GM23338 (cell line): ENCODE measurements at regions not wholly inside any gene's neighbourhood (a gene's known extent, or its start where the extent isn't known, plus 50 kb on each side); places are given as distances from the start of the nearest gene placed in this dataset.

ENCODE experiments used
- ATAC-seq: fragments of 200-7000 bp; cut with Tn5 transposase; 3 replicates; pipeline ENCODE4 v1.9.1; 2020
- DNase-seq: peaks from one replicate; pipeline ENCODE4 v3.0.0-alpha.2; 2015; ENCODE audit warnings: low spot score
- H2AFZ ChIP-seq: fragments of 200-600 bp; sonication (generic); 2 replicates; pipeline ENCODE4 v1.8.0; 2016; ENCODE audit warnings: antibody characterized with exemption, mild to moderate bottlenecking, moderate library complexity
- H3F3A ChIP-seq: fragments of 200-600 bp; sonication (generic); replicated peaks from 2 replicates; pipeline ENCODE4 v1.8.0; 2017; ENCODE audit warnings: antibody characterized with exemption, mixed run types, low read depth
- H3K27ac ChIP-seq: fragments of 200-600 bp; sonication (generic); 2 replicates; pipeline ENCODE4 v1.6.1; 2016; ENCODE audit warnings: low read depth
- H3K27me3 ChIP-seq: fragments of 200-600 bp; sonication (generic); 2 replicates; pipeline ENCODE4 v1.8.0; 2016; ENCODE audit warnings: mild to moderate bottlenecking, mixed run types, moderate library complexity; ENCODE audit not compliant: insufficient read depth
- H3K36me3 ChIP-seq: fragments of 200-600 bp; sonication (generic); 2 replicates; pipeline ENCODE4 v1.8.0; 2016; ENCODE audit warnings: mild to moderate bottlenecking; ENCODE audit not compliant: insufficient read depth
- H3K4me1 ChIP-seq: fragments of 200-600 bp; sonication (generic); 2 replicates; pipeline ENCODE4 v1.8.0; 2016; ENCODE audit warnings: mild to moderate bottlenecking, moderate library complexity; ENCODE audit not compliant: insufficient read depth
- H3K4me2 ChIP-seq: fragments of 200-600 bp; sonication (generic); 2 replicates; pipeline ENCODE4 v1.7.1; 2017; ENCODE audit warnings: mixed run types
- H3K4me3 ChIP-seq: fragments of 200-600 bp; sonication (generic); 2 replicates; pipeline ENCODE4 v1.6.1; 2016; ENCODE audit warnings: mixed run types
- H3K79me2 ChIP-seq: fragments of 200-600 bp; sonication (generic); replicated peaks from 2 replicates; pipeline ENCODE4 v1.8.0; 2017; ENCODE audit warnings: mild to moderate bottlenecking; ENCODE audit not compliant: insufficient read depth
- H3K9me2 ChIP-seq: fragments of 200-600 bp; sonication (generic); 2 replicates; pipeline ENCODE4 v1.8.0; 2017; ENCODE audit not compliant: insufficient read depth
- H4K20me1 ChIP-seq: fragments of 200-600 bp; sonication (generic); replicated peaks from 2 replicates; pipeline ENCODE4 v1.8.0; 2017; ENCODE audit warnings: mild to moderate bottlenecking; ENCODE audit not compliant: insufficient read depth
- H3K27ac Mint-ChIP-seq: 2 replicates; pipeline ENCODE4 v1.8.0; 2020; ENCODE audit warnings: inconsistent platforms, mild to moderate bottlenecking, moderate library complexity, mixed read lengths
- H3K27me3 Mint-ChIP-seq: 3 replicates; pipeline ENCODE4 v1.8.0; 2022; ENCODE audit warnings: low read depth, mild to moderate bottlenecking, moderate library complexity, mixed read lengths, inconsistent platforms; ENCODE audit not compliant: insufficient read depth, poor library complexity
- H3K36me3 Mint-ChIP-seq: 3 replicates; pipeline ENCODE4 v1.8.0; 2021; ENCODE audit warnings: low read depth, mild to moderate bottlenecking, inconsistent platforms, moderate library complexity, mixed read lengths
- H3K4me1 Mint-ChIP-seq: 3 replicates; pipeline ENCODE4 v1.8.0; 2020; ENCODE audit warnings: mild to moderate bottlenecking, inconsistent platforms, mixed read lengths
- H3K4me3 Mint-ChIP-seq: 3 replicates; pipeline ENCODE4 v1.8.0; 2021; ENCODE audit warnings: moderate library complexity, mild to moderate bottlenecking, inconsistent platforms, mixed read lengths
- H3K9me3 Mint-ChIP-seq: 3 replicates; pipeline ENCODE4 v1.8.0; 2020; ENCODE audit warnings: moderate library complexity, mild to moderate bottlenecking, inconsistent platforms, mixed read lengths
- CREB1 ChIP-seq: fragments of 250-450 bp; sonication (Bioruptor Pico); IDR thresholded peaks from 2 replicates; pipeline ENCODE4 v1.5.0; 2020; ENCODE audit warnings: low read depth, mild to moderate bottlenecking, moderate library complexity
- CTCF ChIP-seq, 2 experiments: fragments of 200-600 bp in 1 of 2; sonication (generic) in 1 of 2; conservative IDR thresholded peaks; 2 replicates each; pipeline versions ENCODE4 v1.5.1 to v1.6.1; 2016 to 2017; ENCODE audit warnings: antibody characterized with exemption in 2 of 2, low read depth in 2 of 2, mild to moderate bottlenecking in 2 of 2, moderate library complexity in 1 of 2
- EZH2phosphoT487 ChIP-seq: fragments of 200-600 bp; sonication (generic); IDR thresholded peaks from one replicate; pipeline ENCODE4 v1.8.1; 2018; ENCODE audit warnings: antibody characterized with exemption; ENCODE audit not compliant: unreplicated experiment
- POLR2AphosphoS5 ChIP-seq: IDR thresholded peaks from 2 replicates; pipeline ENCODE4 v1.6.1; 2016; ENCODE audit warnings: antibody characterized with exemption, low read depth
- REST ChIP-seq: IDR thresholded peaks from one replicate; pipeline ENCODE4 v1.6.1; 2018; ENCODE audit warnings: antibody characterized with exemption; ENCODE audit not compliant: unreplicated experiment
- STAT1 ChIP-seq: IDR thresholded peaks from one replicate; pipeline ENCODE4 v1.6.1; 2016; ENCODE audit warnings: antibody characterized with exemption; ENCODE audit not compliant: unreplicated experiment
- ZNF114 ChIP-seq: fragments of 250-450 bp; sonication (Bioruptor Pico); IDR thresholded peaks from 2 replicates; pipeline ENCODE4 v1.5.0; 2020; ENCODE audit warnings: mild to moderate bottlenecking, moderate library complexity
- ZNF331 ChIP-seq: fragments of 250-450 bp; sonication (Bioruptor Pico); IDR thresholded peaks from 2 replicates; pipeline ENCODE4 v1.5.0; 2020; ENCODE audit warnings: low read depth, mild to moderate bottlenecking, moderate library complexity
- ZNF462 ChIP-seq: fragments of 250-450 bp; sonication (Bioruptor Pico); IDR thresholded peaks from 2 replicates; pipeline ENCODE4 v1.5.0; 2020; ENCODE audit warnings: mild to moderate bottlenecking, moderate library complexity

- no peak overlapping the region for H3K4me2 ChIP-seq
- no peaks in the 10 kb centered on the region for H3K9me2 ChIP-seq
- H3F3A ChIP-seq: no peaks in the 10 kb centered on the region
- no peaks in the 10 kb centered on the region for H3K79me2 ChIP-seq
- no peak for ATAC-seq
- no peak overlapping the region for H3K27ac ChIP-seq
- H3K36me3 ChIP-seq: no peaks in the 10 kb centered on the region
- H3K27me3 ChIP-seq: no peaks in the 10 kb centered on the region
- H3K4me1 Mint-ChIP-seq: no peaks in the 10 kb centered on the region
- H3K27ac Mint-ChIP-seq: no peak overlapping the region
- no peaks in the 10 kb centered on the region for H3K4me1 ChIP-seq
- H2AFZ ChIP-seq: no peak overlapping the region
- DNase-seq: no peak
- no peaks in the 10 kb centered on the region for H4K20me1 ChIP-seq
- no peaks in the 10 kb centered on the region for H3K27me3 Mint-ChIP-seq
- no peak for TF ChIP-seq CREB1
- no peak for TF ChIP-seq ZNF462
- no peak for TF ChIP-seq POLR2AphosphoS5
- no peak for TF ChIP-seq CTCF (conservative IDR thresholded peaks at IDR 0.05; ENCODE audit: low read depth in 2 of 2)
- no peak for TF ChIP-seq REST
- no peak for TF ChIP-seq STAT1
- no peak for TF ChIP-seq ZNF114 (CRISPR knock-in tag)
- TF ChIP-seq ZNF331 (CRISPR knock-in tag): no peak
- no peak for TF ChIP-seq EZH2phosphoT487
- H3K4me3 Mint-ChIP-seq: no peak overlapping the region
- no peak overlapping the region for H3K4me3 ChIP-seq
- H3K9me3 Mint-ChIP-seq: no peaks in the 10 kb centered on the region
- no peaks in the 10 kb centered on the region for H3K36me3 Mint-ChIP-seq
These were observed 94.3 kb downstream of the OTUD1 start for GRCh38 chr10:23533212-23533611.
